WTC11 (cell line): ENCODE measurements at regions not wholly inside any gene's neighbourhood (a gene's known extent, or its start where the extent isn't known, plus 50 kb on each side); places are given as distances from the start of the nearest gene placed in this dataset.

ENCODE experiments used
- ATAC-seq: fragments of 200-7000 bp; cut with Tn5 transposase; 2 replicates; pipeline ENCODE4 v1.10.0; 2021; ENCODE audit warnings: mild to moderate bottlenecking, moderate library complexity
- CTCF ChIA-PET: fragments of 300-600 bp; sonication (Branson Sonifier 250); formaldehyde crosslinking; loops from one replicate; lab custom pipeline; 2021; ENCODE audit warnings: antibody characterized with exemption; lab: Charles Lee
- POLR2A ChIA-PET: fragments of 350-600 bp; sonication (Branson Sonifier 250); formaldehyde crosslinking; loops from one replicate; lab custom pipeline; 2021; ENCODE audit warnings: antibody characterized with exemption; lab: Charles Lee
- DNase-seq: peaks from one replicate; pipeline ENCODE4 v3.0.0; 2021; ENCODE audit warnings: low spot score
- H3K27ac Mint-ChIP-seq: 2 replicates; pipeline ENCODE4 v1.8.0; 2021; ENCODE audit warnings: mixed read lengths
- H3K27me3 Mint-ChIP-seq: 2 replicates; pipeline ENCODE4 v1.8.0; 2021; ENCODE audit warnings: low read depth, mild to moderate bottlenecking, moderate library complexity, mixed read lengths
- H3K36me3 Mint-ChIP-seq: 2 replicates; pipeline ENCODE4 v1.8.0; 2021; ENCODE audit warnings: mixed read lengths
- H3K4me1 Mint-ChIP-seq: 2 replicates; pipeline ENCODE4 v1.8.0; 2022; ENCODE audit warnings: mixed read lengths
- H3K4me3 Mint-ChIP-seq: 2 replicates; pipeline ENCODE4 v1.8.0; 2021; ENCODE audit warnings: mild to moderate bottlenecking, moderate library complexity, mixed read lengths
- H3K9me3 Mint-ChIP-seq: 2 replicates; pipeline ENCODE4 v1.8.0; 2021; ENCODE audit warnings: mixed read lengths
- AR ChIP-seq: fragments of 250-450 bp; sonication (Bioruptor Pico); IDR thresholded peaks from 2 replicates; pipeline ENCODE4 v1.9.0; 2021; ENCODE audit warnings: mild to moderate bottlenecking
- ATF2 ChIP-seq: sonication (generic); formaldehyde crosslinking; IDR thresholded peaks from 2 replicates; pipeline ENCODE4 v1.8.1; 2022; ENCODE audit warnings: low read depth, missing genetic modification reagents, borderline replicate concordance
- CBFB ChIP-seq: sonication (generic); formaldehyde crosslinking; IDR thresholded peaks from 2 replicates; pipeline ENCODE4 v1.8.1; 2022; ENCODE audit warnings: mild to moderate bottlenecking, low read depth, missing genetic modification reagents
- CDX4 ChIP-seq: fragments of 250-450 bp; sonication (Bioruptor Pico); IDR thresholded peaks from 2 replicates; pipeline ENCODE4 v1.9.0; 2021; ENCODE audit warnings: moderate library complexity, mild to moderate bottlenecking, inconsistent platforms, borderline replicate concordance
- CREM ChIP-seq: sonication (generic); formaldehyde crosslinking; IDR thresholded peaks from 2 replicates; pipeline ENCODE4 v1.8.1; 2022; ENCODE audit warnings: mild to moderate bottlenecking, missing genetic modification reagents, moderate library complexity
- E2F1 ChIP-seq: sonication (generic); formaldehyde crosslinking; IDR thresholded peaks from 2 replicates; pipeline ENCODE4 v1.8.0; 2022; ENCODE audit warnings: mild to moderate bottlenecking, missing genetic modification reagents
- E2F5 ChIP-seq: sonication (generic); formaldehyde crosslinking; IDR thresholded peaks from 2 replicates; pipeline ENCODE4 v1.8.1; 2022; ENCODE audit warnings: mild to moderate bottlenecking, moderate library complexity, missing genetic modification reagents
- EMX1 ChIP-seq: fragments of 250-450 bp; sonication (Bioruptor Pico); IDR thresholded peaks from 2 replicates; pipeline ENCODE4 v1.8.0; 2021; ENCODE audit warnings: mild to moderate bottlenecking
- ERG ChIP-seq: fragments of 250-450 bp; sonication (Bioruptor Pico); IDR thresholded peaks from 2 replicates; pipeline ENCODE4 v1.8.0; 2021; ENCODE audit warnings: mild to moderate bottlenecking
- JAZF1 ChIP-seq: fragments of 250-450 bp; sonication (Bioruptor Pico); IDR thresholded peaks from 2 replicates; pipeline ENCODE4 v1.9.0; 2021; ENCODE audit warnings: moderate library complexity, mild to moderate bottlenecking, inconsistent platforms
- MXD4 ChIP-seq: fragments of 250-450 bp; sonication (Bioruptor Pico); IDR thresholded peaks from 2 replicates; pipeline ENCODE4 v1.8.0; 2021; ENCODE audit warnings: mild to moderate bottlenecking, moderate library complexity, borderline replicate concordance
- NR3C1 ChIP-seq: sonication (generic); formaldehyde crosslinking; conservative IDR thresholded peaks from 2 replicates; pipeline ENCODE4 v1.8.1; 2023; ENCODE audit warnings: low read depth, mild to moderate bottlenecking, missing genetic modification reagents
- SMAD3 ChIP-seq: sonication (generic); formaldehyde crosslinking; IDR thresholded peaks from 2 replicates; pipeline ENCODE4 v1.8.0; 2022; ENCODE audit warnings: missing genetic modification reagents, mild to moderate bottlenecking, borderline replicate concordance
- USF1 ChIP-seq: sonication (generic); formaldehyde crosslinking; IDR thresholded peaks from 2 replicates; pipeline ENCODE4 v1.8.0; 2022; ENCODE audit warnings: mild to moderate bottlenecking, missing genetic modification reagents
- ZBTB43 ChIP-seq: sonication (generic); formaldehyde crosslinking; IDR thresholded peaks from 2 replicates; pipeline ENCODE4 v1.8.1; 2023; ENCODE audit warnings: mild to moderate bottlenecking, missing genetic modification reagents

- TF ChIP-seq ZBTB43 (CRISPR knock-in tag) (no peak), ERG (no peak), CREM (CRISPR knock-in tag) (no peak), E2F1 (CRISPR knock-in tag) (no peak), USF1 (CRISPR knock-in tag) (no peak), CDX4 (no peak), E2F5 (no peak), JAZF1 (no peak)
- TF ChIP-seq, all 79 proteins: peak for 0
Measured at GRCh38 chr5:57566914-57567313, 84.3 kb upstream of the ACTBL2 start (continued).

GRCh38 chr5:57561231-57561842, 78.7 kb upstream of the ACTBL2 start:
- CTCF ChIA-PET, result no interaction called here
- no peaks in the 10 kb centered on the region for H3K9me3 Mint-ChIP-seq
- TF ChIP-seq MXD4 (CRISPR knock-in tag) (no peak), NR3C1 (CRISPR knock-in tag) (no peak), AR (CRISPR knock-in tag) (no peak), SMAD3 (CRISPR knock-in tag) (no peak), EMX1 (no peak), CBFB (CRISPR knock-in tag) (no peak)
- H3K4me3 Mint-ChIP-seq, result no peak overlapping the region
- no peaks in the 10 kb centered on the region for H3K36me3 Mint-ChIP-seq
- POLR2A ChIA-PET, result no interaction called here
- no peak for ATAC-seq
- no peaks in the 10 kb centered on the region for H3K27me3 Mint-ChIP-seq
- DNase-seq, result no peak
- no peak overlapping the region for H3K27ac Mint-ChIP-seq
- H3K4me1 Mint-ChIP-seq, result no peaks in the 10 kb centered on the region

- H3K27ac Mint-ChIP-seq, result no peak overlapping the region
- H3K27me3 Mint-ChIP-seq, result no peaks in the 10 kb centered on the region
- ChIA-PET POLR2A (no interaction called here), CTCF (no interaction called here)
- no peaks in the 10 kb centered on the region for H3K36me3 Mint-ChIP-seq
- H3K4me3 Mint-ChIP-seq, result no peak overlapping the region
- H3K9me3 Mint-ChIP-seq, result peaks cover 5% of the 10 kb centered on the region; the same call in 1 of the 2 replicates
- no peak for TF ChIP-seq ATF2 (CRISPR knock-in tag)
- no peak for ATAC-seq
- DNase-seq, result no peak
- no peaks in the 10 kb centered on the region for H3K4me1 Mint-ChIP-seq
Measured at GRCh38 chr5:57559110-57559635, 76.6 kb upstream of the ACTBL2 start.
